Stimulated activated CD4-positive, alpha-beta T cell treated with anti-CD3 and anti-CD28 coated beads, Interleukin-1b, Interleukin-23, amount 100 ng/mL, for 24 hours (primary cell): ENCODE measurements at regions not wholly inside any gene's neighbourhood (a gene's known extent, or its start where the extent isn't known, plus 50 kb on each side); places are given as distances from the start of the nearest gene placed in this dataset.
"Not testable (repeated sequence)": the region's sequence is repeated elsewhere in the genome, so short reads cannot be mapped to it uniquely, and the experiment has no call there.

ENCODE experiments used
- DNase-seq, 4 experiments: peaks; one replicate each; pipeline ENCODE4 v3.0.0-alpha.2; 2020; ENCODE audit warnings: low read depth in 4 of 4, low spot score in 1 of 4

GRCh38 chr17:53765609-53766008, 57.1 kb upstream of the KIF2B start:
- no peak for DNase-seq

- DNase-seq: no peak
Observed at GRCh38 chr17:53765129-53765528, 57.6 kb upstream of the KIF2B start.

- DNase-seq: no peak
Observed at GRCh38 chr17:53757559-53757958, 65.2 kb upstream of the KIF2B start.

- not testable (repeated sequence) for DNase-seq
Observed at GRCh38 chr17:53757116-53757515, 65.6 kb upstream of the KIF2B start.

- DNase-seq: no peak
Observed at GRCh38 chr17:53749178-53749577, 73.5 kb upstream of the KIF2B start.

- not testable (repeated sequence) for DNase-seq
Observed at GRCh38 chr17:53748159-53748820, 74.4 kb upstream of the KIF2B start.

- no peak for DNase-seq
Observed at GRCh38 chr17:53740312-53740711, 82.4 kb upstream of the KIF2B start.

- no peak for DNase-seq
Observed at GRCh38 chr17:53736516-53737240, 86.0 kb upstream of the KIF2B start.

- no peak for DNase-seq
Observed at GRCh38 chr17:53724726-53725125, 98.0 kb upstream of the KIF2B start.

GRCh38 chr17:53722407-53722806, 100.3 kb upstream of the KIF2B start:
- DNase-seq: no peak

- DNase-seq: no peak
Observed at GRCh38 chr17:53721101-53721500, 101.6 kb upstream of the KIF2B start.

GRCh38 chr17:53719229-53719628, 103.5 kb upstream of the KIF2B start:
- no peak for DNase-seq

GRCh38 chr17:53707566-53707965, 115.2 kb upstream of the KIF2B start:
- DNase-seq: no peak

- no peak for DNase-seq
Observed at GRCh38 chr17:53696286-53696685, 126.4 kb upstream of the KIF2B start.

- no peak for DNase-seq
Observed at GRCh38 chr17:53687324-53687723, 135.4 kb upstream of the KIF2B start.

- no peak for DNase-seq
Observed at GRCh38 chr17:53680745-53681144, 142.0 kb upstream of the KIF2B start.

GRCh38 chr17:53668854-53669253, 153.9 kb upstream of the KIF2B start:
- no peak for DNase-seq

GRCh38 chr17:53662608-53663007, 160.1 kb upstream of the KIF2B start:
- DNase-seq: no peak

- DNase-seq: no peak
Observed at GRCh38 chr17:53659181-53659580, 163.5 kb upstream of the KIF2B start.

- no peak for DNase-seq
Observed at GRCh38 chr17:53655591-53655990, 167.1 kb upstream of the KIF2B start.

- DNase-seq: no peak
Observed at GRCh38 chr17:53649201-53649600, 173.5 kb upstream of the KIF2B start.

GRCh38 chr17:53646835-53647234, 175.9 kb upstream of the KIF2B start:
- DNase-seq: no peak

GRCh38 chr17:53640808-53641207, 181.9 kb upstream of the KIF2B start:
- no peak for DNase-seq
